HG03571 (cell line): ENCODE measurements at regions not wholly inside any gene's neighbourhood (a gene's known extent, or its start where the extent isn't known, plus 50 kb on each side); places are given as distances from the start of the nearest gene placed in this dataset.
"Not testable (repeated sequence)": the region's sequence is repeated elsewhere in the genome, so short reads cannot be mapped to it uniquely, and the experiment has no call there.

Source experiments
- ATAC-seq: cut with Tn5 transposase; IDR thresholded peaks from one replicate; pipeline ENCODE4 v1.9.1; 2021; ENCODE audit not compliant: unreplicated experiment

GRCh38 chr4:9505341-9505740, 61.1 kb downstream of the DEFB131A start:
- not testable (repeated sequence) for ATAC-seq

- ATAC-seq = not testable (repeated sequence)
Measured at GRCh38 chr4:9506672-9507071, 62.5 kb downstream of the DEFB131A start.

GRCh38 chr4:9512941-9513340, 68.7 kb downstream of the DEFB131A start:
- ATAC-seq = not testable (repeated sequence)

GRCh38 chr4:9519631-9520030, 75.4 kb downstream of the DEFB131A start:
- ATAC-seq = not testable (repeated sequence)

GRCh38 chr4:9522903-9523302, 78.7 kb downstream of the DEFB131A start:
- not testable (repeated sequence) for ATAC-seq

GRCh38 chr4:9524406-9524805, 80.2 kb downstream of the DEFB131A start:
- not testable (repeated sequence) for ATAC-seq

GRCh38 chr4:9532134-9532862, 88.1 kb downstream of the DEFB131A start:
- not testable (repeated sequence) for ATAC-seq

GRCh38 chr4:9532863-9533192, 88.6 kb downstream of the DEFB131A start:
- not testable (repeated sequence) for ATAC-seq

- not testable (repeated sequence) for ATAC-seq
Measured at GRCh38 chr4:9537101-9537500, 92.9 kb downstream of the DEFB131A start.

- ATAC-seq = not testable (repeated sequence)
Measured at GRCh38 chr4:9539939-9540520, 95.8 kb downstream of the DEFB131A start.

- ATAC-seq = not testable (repeated sequence)
Measured at GRCh38 chr4:9541388-9541915, 97.2 kb downstream of the DEFB131A start.

GRCh38 chr4:9544851-9545250, 100.6 kb downstream of the DEFB131A start:
- not testable (repeated sequence) for ATAC-seq

GRCh38 chr4:9547470-9547869, 103.3 kb downstream of the DEFB131A start:
- ATAC-seq = not testable (repeated sequence)

- not testable (repeated sequence) for ATAC-seq
Measured at GRCh38 chr4:9556076-9556475, 111.9 kb downstream of the DEFB131A start.

GRCh38 chr4:9577869-9578268, 133.7 kb downstream of the DEFB131A start:
- ATAC-seq = not testable (repeated sequence)

GRCh38 chr4:9582880-9583279, 138.7 kb downstream of the DEFB131A start:
- ATAC-seq = not testable (repeated sequence)

- no peak for ATAC-seq
Measured at GRCh38 chr4:9592010-9592409, 147.8 kb downstream of the DEFB131A start.

GRCh38 chr4:9594948-9595347, 150.7 kb downstream of the DEFB131A start:
- ATAC-seq = no peak

GRCh38 chr4:9595531-9595930, 151.3 kb downstream of the DEFB131A start:
- not testable (repeated sequence) for ATAC-seq

- ATAC-seq = no peak
Measured at GRCh38 chr4:9599266-9599665, 155.1 kb downstream of the DEFB131A start.

- ATAC-seq = no peak
Measured at GRCh38 chr4:9600246-9600645, 156.0 kb downstream of the DEFB131A start.

- no peak for ATAC-seq
Measured at GRCh38 chr4:9602389-9602914, 158.2 kb downstream of the DEFB131A start.
